GM23338 (cell line): ENCODE measurements at regions not wholly inside any gene's neighbourhood (a gene's known extent, or its start where the extent isn't known, plus 50 kb on each side); places are given as distances from the start of the nearest gene placed in this dataset.

Experiments used
- ATAC-seq: fragments of 200-7000 bp; cut with Tn5 transposase; 3 replicates; pipeline ENCODE4 v1.9.1; 2020
- DNase-seq: peaks from one replicate; pipeline ENCODE4 v3.0.0-alpha.2; 2015; ENCODE audit warnings: low spot score
- H2AFZ ChIP-seq: fragments of 200-600 bp; sonication (generic); 2 replicates; pipeline ENCODE4 v1.8.0; 2016; ENCODE audit warnings: antibody characterized with exemption, mild to moderate bottlenecking, moderate library complexity
- H3F3A ChIP-seq: fragments of 200-600 bp; sonication (generic); replicated peaks from 2 replicates; pipeline ENCODE4 v1.8.0; 2017; ENCODE audit warnings: antibody characterized with exemption, mixed run types, low read depth
- H3K27ac ChIP-seq: fragments of 200-600 bp; sonication (generic); 2 replicates; pipeline ENCODE4 v1.6.1; 2016; ENCODE audit warnings: low read depth
- H3K27me3 ChIP-seq: fragments of 200-600 bp; sonication (generic); 2 replicates; pipeline ENCODE4 v1.8.0; 2016; ENCODE audit warnings: mild to moderate bottlenecking, mixed run types, moderate library complexity; ENCODE audit not compliant: insufficient read depth
- H3K36me3 ChIP-seq: fragments of 200-600 bp; sonication (generic); 2 replicates; pipeline ENCODE4 v1.8.0; 2016; ENCODE audit warnings: mild to moderate bottlenecking; ENCODE audit not compliant: insufficient read depth
- H3K4me1 ChIP-seq: fragments of 200-600 bp; sonication (generic); 2 replicates; pipeline ENCODE4 v1.8.0; 2016; ENCODE audit warnings: mild to moderate bottlenecking, moderate library complexity; ENCODE audit not compliant: insufficient read depth
- H3K4me2 ChIP-seq: fragments of 200-600 bp; sonication (generic); 2 replicates; pipeline ENCODE4 v1.7.1; 2017; ENCODE audit warnings: mixed run types
- H3K4me3 ChIP-seq: fragments of 200-600 bp; sonication (generic); 2 replicates; pipeline ENCODE4 v1.6.1; 2016; ENCODE audit warnings: mixed run types
- H3K79me2 ChIP-seq: fragments of 200-600 bp; sonication (generic); replicated peaks from 2 replicates; pipeline ENCODE4 v1.8.0; 2017; ENCODE audit warnings: mild to moderate bottlenecking; ENCODE audit not compliant: insufficient read depth
- H3K9me2 ChIP-seq: fragments of 200-600 bp; sonication (generic); 2 replicates; pipeline ENCODE4 v1.8.0; 2017; ENCODE audit not compliant: insufficient read depth
- H4K20me1 ChIP-seq: fragments of 200-600 bp; sonication (generic); replicated peaks from 2 replicates; pipeline ENCODE4 v1.8.0; 2017; ENCODE audit warnings: mild to moderate bottlenecking; ENCODE audit not compliant: insufficient read depth
- H3K27ac Mint-ChIP-seq: 2 replicates; pipeline ENCODE4 v1.8.0; 2020; ENCODE audit warnings: inconsistent platforms, mild to moderate bottlenecking, moderate library complexity, mixed read lengths
- H3K27me3 Mint-ChIP-seq: 3 replicates; pipeline ENCODE4 v1.8.0; 2022; ENCODE audit warnings: low read depth, mild to moderate bottlenecking, moderate library complexity, mixed read lengths, inconsistent platforms; ENCODE audit not compliant: insufficient read depth, poor library complexity
- H3K36me3 Mint-ChIP-seq: 3 replicates; pipeline ENCODE4 v1.8.0; 2021; ENCODE audit warnings: low read depth, mild to moderate bottlenecking, inconsistent platforms, moderate library complexity, mixed read lengths
- H3K4me1 Mint-ChIP-seq: 3 replicates; pipeline ENCODE4 v1.8.0; 2020; ENCODE audit warnings: mild to moderate bottlenecking, inconsistent platforms, mixed read lengths
- H3K4me3 Mint-ChIP-seq: 3 replicates; pipeline ENCODE4 v1.8.0; 2021; ENCODE audit warnings: moderate library complexity, mild to moderate bottlenecking, inconsistent platforms, mixed read lengths
- H3K9me3 Mint-ChIP-seq: 3 replicates; pipeline ENCODE4 v1.8.0; 2020; ENCODE audit warnings: moderate library complexity, mild to moderate bottlenecking, inconsistent platforms, mixed read lengths
- CREB1 ChIP-seq: fragments of 250-450 bp; sonication (Bioruptor Pico); IDR thresholded peaks from 2 replicates; pipeline ENCODE4 v1.5.0; 2020; ENCODE audit warnings: low read depth, mild to moderate bottlenecking, moderate library complexity
- CTCF ChIP-seq, 2 experiments: fragments of 200-600 bp in 1 of 2; sonication (generic) in 1 of 2; conservative IDR thresholded peaks; 2 replicates each; pipeline versions ENCODE4 v1.5.1 to v1.6.1; 2016 to 2017; ENCODE audit warnings: antibody characterized with exemption in 2 of 2, low read depth in 2 of 2, mild to moderate bottlenecking in 2 of 2, moderate library complexity in 1 of 2
- ETS1 ChIP-seq: IDR thresholded peaks from 2 replicates; pipeline ENCODE4 v1.6.1; 2016; ENCODE audit warnings: antibody characterized with exemption
- EZH2 ChIP-seq: fragments of 200-600 bp; sonication (generic); IDR thresholded peaks from one replicate; pipeline ENCODE4 v1.8.0; 2017; ENCODE audit warnings: antibody characterized with exemption, mild to moderate bottlenecking, low read depth; ENCODE audit not compliant: unreplicated experiment
- EZH2phosphoT487 ChIP-seq: fragments of 200-600 bp; sonication (generic); IDR thresholded peaks from one replicate; pipeline ENCODE4 v1.8.1; 2018; ENCODE audit warnings: antibody characterized with exemption; ENCODE audit not compliant: unreplicated experiment
- JUNB ChIP-seq: IDR thresholded peaks from one replicate; pipeline ENCODE4 v1.6.1; 2016; ENCODE audit warnings: antibody characterized with exemption; ENCODE audit not compliant: unreplicated experiment
- NANOG ChIP-seq: IDR thresholded peaks from 2 replicates; pipeline ENCODE4 v1.6.1; 2016; ENCODE audit warnings: antibody characterized with exemption, borderline replicate concordance
- POLR2AphosphoS5 ChIP-seq: IDR thresholded peaks from 2 replicates; pipeline ENCODE4 v1.6.1; 2016; ENCODE audit warnings: antibody characterized with exemption, low read depth
- STAT1 ChIP-seq: IDR thresholded peaks from one replicate; pipeline ENCODE4 v1.6.1; 2016; ENCODE audit warnings: antibody characterized with exemption; ENCODE audit not compliant: unreplicated experiment
- ZNF114 ChIP-seq: fragments of 250-450 bp; sonication (Bioruptor Pico); IDR thresholded peaks from 2 replicates; pipeline ENCODE4 v1.5.0; 2020; ENCODE audit warnings: mild to moderate bottlenecking, moderate library complexity
- ZNF331 ChIP-seq: fragments of 250-450 bp; sonication (Bioruptor Pico); IDR thresholded peaks from 2 replicates; pipeline ENCODE4 v1.5.0; 2020; ENCODE audit warnings: low read depth, mild to moderate bottlenecking, moderate library complexity
- ZNF462 ChIP-seq: fragments of 250-450 bp; sonication (Bioruptor Pico); IDR thresholded peaks from 2 replicates; pipeline ENCODE4 v1.5.0; 2020; ENCODE audit warnings: mild to moderate bottlenecking, moderate library complexity
- TF ChIP-seq, protein P1 (sequence below): IDR thresholded peaks from one replicate; pipeline ENCODE4 v1.6.1; 2018; ENCODE audit warnings: antibody characterized with exemption; ENCODE audit not compliant: unreplicated experiment

DNA sequence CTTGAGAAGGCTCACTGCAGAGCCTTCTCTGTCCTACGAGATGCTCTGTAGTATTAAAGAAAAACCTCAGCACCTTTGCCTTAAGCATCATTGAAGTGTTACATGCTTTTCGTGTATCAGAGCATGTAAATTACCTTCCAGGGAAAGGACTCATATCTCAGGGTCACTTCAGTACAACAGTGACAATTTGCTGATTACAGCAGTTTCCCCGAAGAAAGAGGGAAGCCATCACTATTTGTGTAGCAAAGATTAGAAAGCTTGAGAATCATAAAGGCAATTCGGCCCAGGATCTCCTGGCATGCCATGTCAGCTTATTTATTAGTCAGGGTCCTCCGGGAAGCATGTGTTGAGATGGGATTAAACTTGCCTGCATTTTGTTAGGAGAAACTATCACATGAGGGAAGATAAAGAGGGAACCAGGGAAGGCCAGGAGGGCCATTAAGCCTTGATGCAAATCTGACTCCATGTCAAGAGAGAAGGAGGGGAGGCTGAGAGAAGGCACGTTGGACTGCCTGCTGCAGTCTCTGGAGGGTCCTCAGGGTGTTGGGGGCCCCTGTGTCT is 55.2 kb upstream of the KCNJ6 start:
- no peak overlapping the region for H3K4me2 ChIP-seq
- ATAC-seq, result no peak
- H3K4me3 Mint-ChIP-seq, result no peak overlapping the region
- DNase-seq, result no peak
- H3K36me3 Mint-ChIP-seq, result no peaks in the 10 kb centered on the region; the same call in 2 of the 3 replicates
- no peaks in the 10 kb centered on the region for H3K79me2 ChIP-seq
- no peaks in the 10 kb centered on the region; the same call in 1 of the 2 replicates for H3K9me2 ChIP-seq
- H3K4me1 Mint-ChIP-seq, result peaks cover 11% of the 10 kb centered on the region; the same call in 2 of the 3 replicates
- H2AFZ ChIP-seq, result no peak overlapping the region
- H3K27ac ChIP-seq, result no peak overlapping the region
- H3K27ac Mint-ChIP-seq, result no peak overlapping the region
- no peaks in the 10 kb centered on the region for H3K36me3 ChIP-seq
- H3K9me3 Mint-ChIP-seq, result no peaks in the 10 kb centered on the region; the same call in 2 of the 3 replicates
- H3K4me3 ChIP-seq, result no peak overlapping the region
- H3K27me3 Mint-ChIP-seq, result no peaks in the 10 kb centered on the region
- H3F3A ChIP-seq, result no peaks in the 10 kb centered on the region
- H3K27me3 ChIP-seq, result no peaks in the 10 kb centered on the region
- H4K20me1 ChIP-seq, result no peaks in the 10 kb centered on the region
- TF ChIP-seq POLR2AphosphoS5, result no peak
- no peak for TF ChIP-seq ETS1
- no peak for TF ChIP-seq ZNF331 (CRISPR knock-in tag)
- TF ChIP-seq ZNF462 (CRISPR knock-in tag), result no peak
- TF ChIP-seq JUNB, result no peak
- no peak for TF ChIP-seq NANOG
- TF ChIP-seq, protein P1, sequence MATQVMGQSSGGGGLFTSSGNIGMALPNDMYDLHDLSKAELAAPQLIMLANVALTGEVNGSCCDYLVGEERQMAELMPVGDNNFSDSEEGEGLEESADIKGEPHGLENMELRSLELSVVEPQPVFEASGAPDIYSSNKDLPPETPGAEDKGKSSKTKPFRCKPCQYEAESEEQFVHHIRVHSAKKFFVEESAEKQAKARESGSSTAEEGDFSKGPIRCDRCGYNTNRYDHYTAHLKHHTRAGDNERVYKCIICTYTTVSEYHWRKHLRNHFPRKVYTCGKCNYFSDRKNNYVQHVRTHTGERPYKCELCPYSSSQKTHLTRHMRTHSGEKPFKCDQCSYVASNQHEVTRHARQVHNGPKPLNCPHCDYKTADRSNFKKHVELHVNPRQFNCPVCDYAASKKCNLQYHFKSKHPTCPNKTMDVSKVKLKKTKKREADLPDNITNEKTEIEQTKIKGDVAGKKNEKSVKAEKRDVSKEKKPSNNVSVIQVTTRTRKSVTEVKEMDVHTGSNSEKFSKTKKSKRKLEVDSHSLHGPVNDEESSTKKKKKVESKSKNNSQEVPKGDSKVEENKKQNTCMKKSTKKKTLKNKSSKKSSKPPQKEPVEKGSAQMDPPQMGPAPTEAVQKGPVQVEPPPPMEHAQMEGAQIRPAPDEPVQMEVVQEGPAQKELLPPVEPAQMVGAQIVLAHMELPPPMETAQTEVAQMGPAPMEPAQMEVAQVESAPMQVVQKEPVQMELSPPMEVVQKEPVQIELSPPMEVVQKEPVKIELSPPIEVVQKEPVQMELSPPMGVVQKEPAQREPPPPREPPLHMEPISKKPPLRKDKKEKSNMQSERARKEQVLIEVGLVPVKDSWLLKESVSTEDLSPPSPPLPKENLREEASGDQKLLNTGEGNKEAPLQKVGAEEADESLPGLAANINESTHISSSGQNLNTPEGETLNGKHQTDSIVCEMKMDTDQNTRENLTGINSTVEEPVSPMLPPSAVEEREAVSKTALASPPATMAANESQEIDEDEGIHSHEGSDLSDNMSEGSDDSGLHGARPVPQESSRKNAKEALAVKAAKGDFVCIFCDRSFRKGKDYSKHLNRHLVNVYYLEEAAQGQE, result no peak
- TF ChIP-seq EZH2phosphoT487, result no peak
- no peak for TF ChIP-seq ZNF114 (CRISPR knock-in tag)
- TF ChIP-seq CREB1 (CRISPR knock-in tag), result no peak
- TF ChIP-seq STAT1, result no peak
- no peak for TF ChIP-seq EZH2
- TF ChIP-seq CTCF (conservative IDR thresholded peaks at IDR 0.05; ENCODE audit: low read depth in 2 of 2), result no peak
- no peaks in the 10 kb centered on the region for H3K4me1 ChIP-seq
